Right atrium auricular region (tissue), 2 donors: ENCODE measurements at regions not wholly inside any gene's neighbourhood (a gene's known extent, or its start where the extent isn't known, plus 50 kb on each side); places are given as distances from the start of the nearest gene placed in this dataset.

Source experiments
- DNase-seq: peaks from one replicate; pipeline ENCODE4 v3.0.0-alpha.2; 2019; ENCODE audit warnings: low spot score
- H3K27ac ChIP-seq, 2 donors: fragments of 200-600 bp; sonication (generic); 1 replicate in 1 of 2; 2 replicates in 1 of 2; pipeline ENCODE4 v1.5.1; 2016 to 2019
- H3K27me3 ChIP-seq, 2 donors: fragments of 200-600 bp; sonication (generic); one replicate each; pipeline versions ENCODE4 v1.5.1 to v1.6.0; 2017 to 2019
- H3K36me3 ChIP-seq: fragments of 200-600 bp; sonication (generic); one replicate; pipeline ENCODE4 v1.5.1; 2016
- H3K4me1 ChIP-seq, 2 donors: fragments of 200-600 bp; sonication (generic); one replicate each; pipeline versions ENCODE4 v1.5.1 to v1.6.0; 2017 to 2019
- H3K4me3 ChIP-seq, 2 donors: fragments of 200-600 bp; sonication (generic); 1 replicate in 1 of 2; 2 replicates in 1 of 2; pipeline ENCODE4 v1.5.1; 2017 to 2019; ENCODE audit warnings: mild to moderate bottlenecking in 1 of 2, moderate library complexity in 1 of 2
- H3K9me3 ChIP-seq, 2 donors: fragments of 200-600 bp; sonication (generic); one replicate each; pipeline ENCODE4 v1.5.1; 2019
- CTCF ChIP-seq, 2 donors: fragments of 200-600 bp; sonication (generic); IDR thresholded peaks; one replicate each; pipeline ENCODE4 v1.5.1; 2019; ENCODE audit warnings: antibody characterized with exemption in 2 of 2

- H3K36me3 ChIP-seq = no peaks in the 10 kb centered on the region
- peaks cover 0 to 16% of the 10 kb centered on the region in 2 donors for H3K4me1 ChIP-seq
- no peaks in the 10 kb centered on the region for H3K27me3 ChIP-seq
- no peak overlapping the region for H3K27ac ChIP-seq
- H3K4me3 ChIP-seq = no peak overlapping the region
- DNase-seq = no peak
- no peak for TF ChIP-seq CTCF (IDR thresholded peaks at IDR 0.05)
- H3K9me3 ChIP-seq = peaks cover 0 to 4% of the 10 kb centered on the region in 2 donors
These were observed 157.3 kb downstream of the ETS2 start for GRCh38 chr21:38963006-38963405.

- Histone ChIP-seq H3K4me1 (peaks cover 0 to 40% of the 10 kb centered on the region in 2 donors), H3K36me3 (no peaks in the 10 kb centered on the region), H3K27ac (no peak overlapping the region), H3K4me3 (no peak overlapping the region), H3K9me3 (peaks cover 0 to 4% of the 10 kb centered on the region in 2 donors), H3K27me3 (no peaks in the 10 kb centered on the region)
- no peak for TF ChIP-seq CTCF (IDR thresholded peaks at IDR 0.05)
- DNase-seq = no peak
These were observed 154.5 kb downstream of the ETS2 start for GRCh38 chr21:38960251-38960650.

GRCh38 chr21:38959692-38960061 is 153.9 kb downstream of the ETS2 start:
- no peak for TF ChIP-seq CTCF (IDR thresholded peaks at IDR 0.05)
- H3K27ac ChIP-seq = peak overlapping the region; percentile 50 to 69
- no peak for DNase-seq

GRCh38 chr21:38958940-38959691 is 153.4 kb downstream of the ETS2 start:
- peak; percentile 71 for DNase-seq
- TF ChIP-seq CTCF (IDR thresholded peaks at IDR 0.05) = no peak
- Histone ChIP-seq H3K4me1 (peaks cover 0 to 40% of the 10 kb centered on the region in 2 donors), H3K27me3 (no peaks in the 10 kb centered on the region), H3K4me3 (no peak overlapping the region), H3K36me3 (no peaks in the 10 kb centered on the region), H3K27ac (peak overlapping the region; percentile 50 to 69), H3K9me3 (peaks cover 0 to 4% of the 10 kb centered on the region in 2 donors)

More at GRCh38 chr21:38959692-38960061, 153.9 kb downstream of the ETS2 start:
- Histone ChIP-seq H3K4me3 (no peak overlapping the region), H3K4me1 (peaks cover 0 to 40% of the 10 kb centered on the region in 2 donors), H3K27me3 (no peaks in the 10 kb centered on the region), H3K36me3 (no peaks in the 10 kb centered on the region), H3K9me3 (peaks cover 0 to 4% of the 10 kb centered on the region in 2 donors)

- DNase-seq = no peak
- peaks cover 0 to 4% of the 10 kb centered on the region in 2 donors for H3K9me3 ChIP-seq
- no peak overlapping the region for H3K4me3 ChIP-seq
- TF ChIP-seq CTCF (IDR thresholded peaks at IDR 0.05) = no peak
- H3K4me1 ChIP-seq = peaks cover 0 to 40% of the 10 kb centered on the region in 2 donors
- H3K36me3 ChIP-seq = no peaks in the 10 kb centered on the region
- no peaks in the 10 kb centered on the region for H3K27me3 ChIP-seq
- H3K27ac ChIP-seq = peak overlapping the region; percentile 50 to 69
These were observed 152.6 kb downstream of the ETS2 start for GRCh38 chr21:38958323-38958705.
